HG02588 (cell line): ENCODE measurements at regions not wholly inside any gene's neighbourhood (a gene's known extent, or its start where the extent isn't known, plus 50 kb on each side); places are given as distances from the start of the nearest gene placed in this dataset.
"Not testable (repeated sequence)": the region's sequence is repeated elsewhere in the genome, so short reads cannot be mapped to it uniquely, and the experiment has no call there.

ENCODE experiments used
- ATAC-seq: cut with Tn5 transposase; IDR thresholded peaks from one replicate; pipeline ENCODE4 v1.9.1; 2021; ENCODE audit warnings: mild to moderate bottlenecking, moderate library complexity; ENCODE audit not compliant: unreplicated experiment

DNA sequence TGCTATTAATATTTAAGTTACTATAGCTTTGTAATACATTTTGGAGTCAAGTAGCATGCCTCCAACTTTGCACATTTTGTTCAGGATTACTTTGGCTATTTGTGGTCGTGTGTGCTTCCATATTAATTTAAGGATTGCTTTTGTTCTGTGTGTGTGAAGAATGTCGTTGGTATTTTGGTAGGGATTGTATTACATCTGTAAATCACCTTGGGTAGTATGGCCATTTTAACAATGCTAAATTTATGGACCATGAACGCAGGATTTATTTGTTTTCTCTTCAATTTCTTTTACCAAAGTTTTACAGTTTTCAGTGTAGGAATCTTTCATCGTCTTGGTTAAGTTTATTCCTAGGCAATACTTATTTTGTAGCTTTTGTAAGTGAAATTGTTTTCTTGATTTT is 758.0 kb downstream of the FRK start:
- ATAC-seq = no peak

- ATAC-seq = no peak
These were observed 773.2 kb downstream of the FRK start for GRCh38 chr6:115287467-115287866.

- no peak for ATAC-seq
These were observed 783.7 kb downstream of the FRK start for GRCh38 chr6:115276881-115277565.

GRCh38 chr6:115272311-115272710 is 788.4 kb downstream of the FRK start:
- no peak for ATAC-seq

DNA sequence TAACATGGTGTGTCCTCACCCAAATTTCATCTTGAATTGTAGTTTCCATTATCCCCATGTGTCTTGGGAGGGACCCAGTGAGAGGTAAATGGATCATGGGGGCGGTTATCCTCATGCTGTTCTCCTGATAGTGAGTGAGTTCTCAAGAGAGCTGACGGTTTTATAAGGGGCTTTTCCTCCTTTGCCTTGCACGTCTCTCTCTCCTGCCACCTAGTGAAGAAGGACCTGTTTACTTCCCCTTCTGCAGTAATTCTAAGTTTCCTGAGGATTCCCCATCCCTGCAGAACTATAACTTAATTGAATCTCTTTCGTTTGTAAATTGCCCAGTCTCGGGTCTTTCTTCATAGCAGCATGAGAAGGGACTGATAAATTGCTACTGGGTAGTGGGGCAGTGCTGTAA is 789.3 kb downstream of the FRK start:
- ATAC-seq = no peak

DNA sequence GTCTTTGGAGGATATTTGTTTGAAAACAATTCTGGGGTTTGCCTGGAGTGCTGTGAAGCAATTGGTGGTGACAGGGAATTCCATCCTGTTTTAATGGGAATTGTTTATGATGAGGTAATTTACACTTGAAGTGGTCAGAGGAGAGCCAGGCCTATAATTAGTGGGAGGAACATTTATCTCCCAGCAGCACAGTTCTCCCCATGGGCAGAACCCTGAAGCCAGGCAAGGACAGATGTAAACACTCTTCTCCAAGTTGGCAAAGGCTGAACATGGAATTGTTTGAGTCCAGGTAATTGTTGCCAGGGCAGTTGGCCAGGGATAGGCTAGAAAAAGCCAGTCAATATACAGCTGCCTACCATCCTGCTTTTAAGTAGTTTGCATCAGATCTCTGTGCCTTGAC is 789.7 kb downstream of the FRK start:
- ATAC-seq = no peak

GRCh38 chr6:115241373-115241772 is 819.3 kb downstream of the FRK start:
- no peak for ATAC-seq

- ATAC-seq = no peak
These were observed 839.5 kb downstream of the FRK start for GRCh38 chr6:115221198-115221597.

- no peak for ATAC-seq
These were observed 840.0 kb downstream of the FRK start for GRCh38 chr6:115220551-115221159.

- no peak for ATAC-seq
These were observed 841.0 kb downstream of the FRK start for GRCh38 chr6:115219645-115220044.

GRCh38 chr6:115216835-115217234 is 843.9 kb downstream of the FRK start:
- ATAC-seq = no peak

DNA sequence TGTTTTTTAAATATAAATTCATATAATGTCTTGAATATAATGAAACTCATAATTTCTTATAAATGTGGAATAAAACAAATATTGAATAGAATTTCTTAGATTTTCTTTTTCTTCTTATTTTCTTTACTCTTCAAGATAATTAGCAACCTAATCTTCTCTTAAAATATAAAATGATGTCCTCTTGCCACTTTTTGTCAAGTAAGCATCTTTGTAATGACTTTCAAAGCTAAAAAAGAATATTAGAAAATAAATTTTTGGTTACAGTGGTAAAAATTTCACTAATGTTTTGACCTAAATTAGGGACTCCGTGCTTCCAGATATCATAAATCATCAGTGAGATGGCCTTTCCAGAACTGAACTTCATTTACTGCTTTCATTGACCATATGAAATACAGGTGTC is 846.4 kb downstream of the FRK start:
- no peak for ATAC-seq

DNA sequence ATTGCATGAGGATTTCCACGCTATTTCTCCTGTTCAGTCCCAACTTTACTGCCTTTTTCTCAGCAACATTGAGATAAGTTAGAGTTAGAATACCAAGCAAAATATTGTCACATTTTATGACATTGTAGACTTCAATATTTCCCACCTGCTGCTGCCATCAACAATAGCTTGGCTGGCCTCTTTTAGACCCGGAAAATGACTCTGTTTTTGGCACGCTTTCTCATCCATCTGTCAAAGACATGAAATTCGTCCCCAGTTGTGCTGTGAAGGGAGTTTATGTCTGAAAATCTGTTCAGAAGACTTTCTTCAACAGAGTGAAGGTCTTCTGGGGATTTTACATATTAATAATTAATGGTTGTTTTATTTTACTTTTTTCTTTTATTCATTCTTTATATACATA is 857.3 kb downstream of the FRK start:
- no peak for ATAC-seq

DNA sequence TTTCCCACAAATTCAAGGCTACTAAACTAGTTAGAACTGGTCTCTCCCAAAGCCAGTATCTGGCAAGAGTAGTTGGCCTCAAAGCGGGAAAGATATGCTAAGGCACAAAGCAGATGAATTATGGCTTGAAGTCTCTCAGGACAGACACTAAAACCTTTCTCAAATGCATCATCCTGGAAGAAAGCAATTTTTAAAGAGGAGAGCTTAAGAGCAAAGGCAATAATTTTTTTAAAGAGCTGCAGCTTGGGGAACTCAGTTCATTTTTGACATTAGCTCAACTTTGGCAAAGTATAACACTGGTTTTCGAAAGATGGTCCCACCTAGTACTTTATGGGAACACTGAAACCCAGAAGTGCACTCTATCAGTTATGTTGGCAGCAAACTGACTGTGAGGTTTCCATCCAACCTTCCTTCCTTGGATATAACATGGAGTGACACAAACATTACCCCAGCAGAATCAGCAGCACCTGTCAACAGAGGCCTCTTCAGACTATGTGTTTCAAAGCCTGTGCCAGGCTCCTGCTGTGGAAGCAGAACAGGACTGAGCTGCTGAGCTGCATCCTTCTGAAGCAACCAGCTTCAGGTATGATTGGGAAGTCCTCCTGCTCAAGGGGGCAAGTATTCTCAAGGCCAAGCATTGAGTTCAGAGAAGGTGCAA is 852.3 kb upstream of the HS3ST5 start:
- ATAC-seq = no peak

GRCh38 chr6:115191989-115192388 is 849.2 kb upstream of the HS3ST5 start:
- ATAC-seq = no peak

DNA sequence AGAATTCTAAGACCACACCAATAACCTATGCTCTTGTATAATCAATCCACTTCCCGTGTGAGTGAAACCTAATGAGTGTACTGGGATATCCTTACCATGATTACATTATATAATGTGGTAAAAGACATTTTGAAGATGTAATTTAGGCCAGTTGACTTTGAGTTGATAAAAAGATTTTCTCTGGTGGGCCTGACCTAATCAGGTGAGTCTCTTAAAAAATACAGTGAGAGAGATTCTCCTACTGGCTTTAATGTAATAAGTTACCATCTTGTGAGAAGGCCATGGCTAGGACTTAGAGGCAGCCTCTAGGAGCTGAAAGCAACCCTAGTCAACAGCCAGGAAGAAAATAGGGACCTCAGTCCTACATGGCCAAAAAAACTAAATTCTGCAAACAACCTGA is 847.7 kb upstream of the HS3ST5 start:
- ATAC-seq = no peak

DNA sequence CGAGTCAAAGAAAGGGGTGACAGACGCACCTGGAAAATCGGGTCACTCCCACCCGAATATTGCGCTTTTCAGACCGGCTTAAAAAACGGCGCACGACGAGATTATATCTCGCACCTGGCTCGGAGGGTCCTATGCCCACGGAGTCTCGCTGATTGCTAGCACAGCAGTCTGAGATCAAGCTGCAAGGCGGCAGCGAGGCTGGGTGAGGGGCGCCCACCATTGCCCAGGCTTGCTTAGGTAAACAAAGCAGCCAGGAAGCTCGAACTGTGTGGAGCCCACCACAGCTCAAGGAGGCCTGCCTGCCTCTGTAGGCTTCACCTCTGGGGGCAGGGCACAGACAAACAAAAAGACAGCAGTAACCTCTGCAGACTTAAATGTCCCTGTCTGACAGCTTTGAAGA is 832.6 kb upstream of the HS3ST5 start:
- ATAC-seq = not testable (repeated sequence)

- ATAC-seq = not testable (repeated sequence)
These were observed 823.1 kb upstream of the HS3ST5 start for GRCh38 chr6:115165912-115166311.

DNA sequence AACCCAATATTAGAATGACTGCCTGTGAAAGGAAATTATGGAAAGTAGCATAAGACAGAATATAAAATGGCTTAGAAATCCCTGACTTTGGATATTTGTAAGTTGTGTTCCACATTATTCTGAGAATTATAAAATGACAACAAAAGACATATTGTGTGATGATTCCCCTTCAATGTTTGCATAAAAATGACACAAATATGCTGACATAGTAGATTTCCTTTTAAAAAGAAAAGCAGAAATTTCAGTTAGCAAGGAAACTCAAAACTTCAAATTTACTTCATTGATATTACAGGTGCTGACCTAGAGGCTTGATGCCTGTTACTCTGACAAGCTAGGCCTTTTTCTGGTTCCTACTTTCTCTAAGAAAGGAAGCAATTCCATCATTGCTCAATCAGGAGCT is 816.9 kb upstream of the HS3ST5 start:
- ATAC-seq = no peak

DNA sequence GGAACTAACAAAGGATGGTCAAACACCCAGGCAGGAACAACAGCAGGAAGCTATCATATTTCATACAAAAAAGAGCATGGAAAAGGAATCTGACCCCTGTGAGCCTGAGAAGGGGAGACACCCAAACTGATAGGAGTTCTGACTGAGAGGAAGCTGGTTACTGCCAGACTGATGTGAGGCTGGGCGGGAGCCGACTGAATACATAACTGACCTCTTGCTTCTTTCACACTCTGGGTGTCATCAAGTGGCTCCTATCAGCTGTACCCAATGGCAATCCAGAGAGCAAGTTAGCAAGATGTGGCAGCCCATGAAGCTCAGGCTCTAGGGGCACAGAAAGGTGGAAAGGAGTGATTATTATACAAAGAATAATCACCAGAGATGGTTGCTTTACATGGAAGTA is 795.1 kb upstream of the HS3ST5 start:
- no peak for ATAC-seq

GRCh38 chr6:115133790-115134189 is 791.0 kb upstream of the HS3ST5 start:
- ATAC-seq = no peak

DNA sequence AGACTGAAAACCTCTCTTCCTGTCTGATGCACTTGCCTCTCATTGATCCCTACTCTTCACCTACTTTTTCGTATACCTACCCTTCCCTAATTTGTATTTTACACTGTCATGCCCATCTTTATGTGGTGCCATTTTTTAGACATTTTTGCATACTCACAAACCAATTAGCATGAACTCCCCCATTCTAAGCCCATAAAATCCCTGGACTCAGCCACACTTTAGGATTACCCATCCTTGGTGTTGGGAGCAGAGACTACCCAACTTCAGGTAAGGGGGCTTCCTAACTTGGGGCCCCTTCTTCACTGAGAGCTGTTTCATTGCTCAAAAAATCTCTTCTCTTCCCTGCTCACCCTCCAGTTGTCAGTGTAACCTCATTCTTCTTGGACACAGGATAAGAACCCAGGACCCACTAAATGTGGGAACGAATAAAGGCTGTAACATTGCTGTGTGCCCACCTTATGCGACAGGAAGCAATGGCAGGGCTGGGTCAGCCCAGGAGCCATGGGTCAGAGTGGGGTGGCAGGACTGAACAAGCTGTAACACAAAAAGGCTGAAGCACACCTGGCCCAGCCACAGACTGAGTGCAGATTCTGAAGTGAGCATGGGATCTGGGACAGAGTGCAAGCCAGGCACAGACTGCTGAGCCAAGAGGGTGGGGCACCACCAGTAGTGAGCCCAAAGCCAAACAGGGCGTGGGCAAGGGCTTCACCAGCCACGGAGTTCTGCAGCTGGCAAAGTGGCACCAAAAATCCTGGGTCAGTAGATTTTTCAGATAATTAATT is 789.1 kb upstream of the HS3ST5 start:
- ATAC-seq = no peak
